HEK293T (cell line): ENCODE measurements at regions not wholly inside any gene's neighbourhood (a gene's known extent, or its start where the extent isn't known, plus 50 kb on each side); places are given as distances from the start of the nearest gene placed in this dataset.

ENCODE experiments used
- CTCF ChIA-PET: fragments of 350-600 bp; formaldehyde crosslinking; extraction: SDS; loops from one replicate; lab custom pipeline; 2021; ENCODE audit warnings: antibody characterized with exemption, inconsistent platforms; lab: Yijun Ruan, JAX
- POLR2A ChIA-PET: fragments of 350-600 bp; formaldehyde crosslinking; extraction: SDS; loops from one replicate; lab custom pipeline; 2020; ENCODE audit warnings: antibody characterized with exemption, inconsistent platforms; lab: Yijun Ruan, JAX
- DNase-seq: peaks from one replicate; pipeline ENCODE4 v3.0.0; 2012; ENCODE audit warnings: mixed read lengths; ENCODE audit errors: extremely low spot score
- ARNT ChIP-seq: fragments of 450-650 bp; IDR thresholded peaks from 2 replicates; pipeline ENCODE4 v1.6.1; 2017; ENCODE audit warnings: mild to moderate bottlenecking
- BHLHE40 ChIP-seq: fragments of 450-650 bp; IDR thresholded peaks from 2 replicates; pipeline ENCODE4 v1.6.1; 2016; ENCODE audit warnings: mild to moderate bottlenecking, moderate library complexity, borderline replicate concordance
- CTBP1 ChIP-seq: fragments of 450-650 bp; IDR thresholded peaks from 2 replicates; pipeline ENCODE4 v1.6.1; 2016; ENCODE audit warnings: borderline replicate concordance
- ELF4 ChIP-seq: fragments of 450-650 bp; IDR thresholded peaks from 2 replicates; pipeline ENCODE4 v1.6.1; 2017; ENCODE audit warnings: antibody characterized with exemption
- FOXA1 ChIP-seq: fragments of 450-650 bp; IDR thresholded peaks from 2 replicates; pipeline ENCODE4 v1.6.1; 2016; ENCODE audit warnings: mild to moderate bottlenecking
- FOXK2 ChIP-seq: fragments of 450-650 bp; IDR thresholded peaks from 2 replicates; pipeline ENCODE4 v1.6.1; 2016; ENCODE audit warnings: mild to moderate bottlenecking
- FOXM1 ChIP-seq: fragments of 450-650 bp; IDR thresholded peaks from 2 replicates; pipeline ENCODE4 v1.6.1; 2017; ENCODE audit warnings: mild to moderate bottlenecking, borderline replicate concordance
- HDGF ChIP-seq: fragments of 450-650 bp; IDR thresholded peaks from 2 replicates; pipeline ENCODE4 v1.6.1; 2017; ENCODE audit warnings: antibody characterized with exemption, borderline replicate concordance
- L3MBTL2 ChIP-seq: fragments of 450-650 bp; conservative IDR thresholded peaks from 2 replicates; pipeline ENCODE4 v1.6.1; 2016; ENCODE audit warnings: mild to moderate bottlenecking
- LEF1 ChIP-seq: fragments of 450-650 bp; IDR thresholded peaks from 2 replicates; pipeline ENCODE4 v1.6.1; 2017; ENCODE audit warnings: mild to moderate bottlenecking, borderline replicate concordance
- NFRKB ChIP-seq: fragments of 450-650 bp; IDR thresholded peaks from 2 replicates; pipeline ENCODE4 v1.6.1; 2016; ENCODE audit warnings: mild to moderate bottlenecking, moderate library complexity
- PKNOX1 ChIP-seq: fragments of 450-650 bp; IDR thresholded peaks from 2 replicates; pipeline ENCODE4 v1.6.1; 2016
- SP1 ChIP-seq: fragments of 450-650 bp; IDR thresholded peaks from 2 replicates; pipeline ENCODE4 v1.6.1; 2017
- SUZ12 ChIP-seq: fragments of 450-650 bp; IDR thresholded peaks from 2 replicates; pipeline ENCODE4 v1.6.1; 2016; ENCODE audit warnings: mild to moderate bottlenecking
- TARDBP ChIP-seq: fragments of 450-650 bp; IDR thresholded peaks from 2 replicates; pipeline ENCODE4 v1.6.1; 2016
- ZNF384 ChIP-seq: fragments of 450-650 bp; IDR thresholded peaks from 2 replicates; pipeline ENCODE4 v1.6.1; 2016

- POLR2A ChIA-PET: no interaction called here
Observed at GRCh38 chr3:2041931-2042330, 56.7 kb upstream of the CNTN4 start.

More at GRCh38 chr3:2041931-2042330, 56.7 kb upstream of the CNTN4 start:
- DNase-seq: no peak
- CTCF ChIA-PET: no interaction called here
- TF ChIP-seq FOXK2 (no peak), ARNT (no peak), SUZ12 (no peak), L3MBTL2 (no peak), ZNF384 (no peak), ELF4 (no peak), TARDBP (no peak), LEF1 (no peak), FOXA1 (no peak), PKNOX1 (no peak), CTBP1 (no peak), BHLHE40 (no peak), HDGF (no peak), SP1 (no peak), FOXM1 (no peak), NFRKB (no peak)
